Lung (tissue), 11 donors: ENCODE measurements at regions not wholly inside any gene's neighbourhood (a gene's known extent, or its start where the extent isn't known, plus 50 kb on each side); places are given as distances from the start of the nearest gene placed in this dataset.

ENCODE experiments used
- ATAC-seq: fragments of 200-7000 bp; cut with Tn5 transposase; one replicate; pipeline ENCODE4 v1.9.1; 2020; ENCODE audit warnings: moderate number of reproducible peaks; ENCODE audit not compliant: insufficient read depth, low FRiP score
- DNase-seq, 3 donors: peaks; one replicate each; pipeline ENCODE4 v3.0.0-alpha.2; 2013 to 2017
- H3K27ac ChIP-seq, 2 donors: one replicate each; pipeline ENCODE4 v1.5.1; 2013; ENCODE audit warnings: mild to moderate bottlenecking in 2 of 2, moderate library complexity in 2 of 2, control low read depth in 1 of 2, inconsistent platforms in 1 of 2, low read depth in 1 of 2, low read length in 1 of 2
- H3K27me3 ChIP-seq, 3 donors: one replicate each; pipeline ENCODE4 v1.5.1; 2013; ENCODE audit warnings: low read length in 2 of 3; ENCODE audit not compliant: control insufficient read depth in 3 of 3, insufficient read depth in 3 of 3
- H3K36me3 ChIP-seq, 4 donors: one replicate each; pipeline ENCODE4 v1.5.1; 2013; ENCODE audit warnings: low read length in 4 of 4, mild to moderate bottlenecking in 1 of 4, moderate library complexity in 1 of 4; ENCODE audit not compliant: control insufficient read depth in 4 of 4, insufficient read depth in 4 of 4
- H3K4me1 ChIP-seq, 5 donors: one replicate each; pipeline ENCODE4 v1.5.1; 2013; ENCODE audit warnings: low read length in 5 of 5, mild to moderate bottlenecking in 2 of 5, moderate library complexity in 1 of 5; ENCODE audit not compliant: control insufficient read depth in 5 of 5, insufficient read depth in 5 of 5
- H3K4me3 ChIP-seq: one replicate; pipeline ENCODE4 v1.5.1; 2013; ENCODE audit warnings: mild to moderate bottlenecking, control low read depth, moderate library complexity
- H3K9ac ChIP-seq, 2 donors: one replicate each; pipeline ENCODE4 v1.5.1; 2013; ENCODE audit warnings: low read length in 2 of 2, control low read depth in 1 of 2; ENCODE audit not compliant: insufficient read depth in 1 of 2
- H3K9me3 ChIP-seq, 4 donors: one replicate each; pipeline ENCODE4 v1.5.1; 2013; ENCODE audit warnings: low read length in 3 of 4, mild to moderate bottlenecking in 1 of 4, moderate library complexity in 1 of 4; ENCODE audit not compliant: control insufficient read depth in 4 of 4, insufficient read depth in 3 of 4
- WGBS, 2 donors: extraction: QIAGEN DNeasy Blood & Tissue Kit; methylation state at CpG; one replicate each; pipeline ENCODE4 v1.1.7; 2013; 5-methylcytosine and 5-hydroxymethylcytosine counted together
- TF ChIP-seq, protein P1 (sequence below): IDR thresholded peaks from 2 replicates; pipeline ENCODE4 v1.5.1; 2012; ENCODE audit warnings: mild to moderate bottlenecking; ENCODE audit errors: control extremely low read depth, extremely low read depth
- donor health status: control.
- donor health status: control.
- donor health status: Bipolar disorder and iron deficiency.
- donor health status: healthy.
- donor health status: DM: yes; HTN: yes; CAD: no.

- H3K27me3 ChIP-seq: no peaks in the 10 kb centered on the region
- H3K9me3 ChIP-seq: no peaks in the 10 kb centered on the region
- ATAC-seq (no peak), DNase-seq (no peak)
- H3K4me1 ChIP-seq: no peaks in the 10 kb centered on the region
- no peak overlapping the region for H3K9ac ChIP-seq
- 84 to 89% methylated on average over 2 of the region's 2 CpGs for WGBS, 2 donors
- H3K4me3 ChIP-seq: no peak overlapping the region
- H3K27ac ChIP-seq: no peak overlapping the region
- H3K36me3 ChIP-seq: no peaks in the 10 kb centered on the region
- TF ChIP-seq, protein P1, sequence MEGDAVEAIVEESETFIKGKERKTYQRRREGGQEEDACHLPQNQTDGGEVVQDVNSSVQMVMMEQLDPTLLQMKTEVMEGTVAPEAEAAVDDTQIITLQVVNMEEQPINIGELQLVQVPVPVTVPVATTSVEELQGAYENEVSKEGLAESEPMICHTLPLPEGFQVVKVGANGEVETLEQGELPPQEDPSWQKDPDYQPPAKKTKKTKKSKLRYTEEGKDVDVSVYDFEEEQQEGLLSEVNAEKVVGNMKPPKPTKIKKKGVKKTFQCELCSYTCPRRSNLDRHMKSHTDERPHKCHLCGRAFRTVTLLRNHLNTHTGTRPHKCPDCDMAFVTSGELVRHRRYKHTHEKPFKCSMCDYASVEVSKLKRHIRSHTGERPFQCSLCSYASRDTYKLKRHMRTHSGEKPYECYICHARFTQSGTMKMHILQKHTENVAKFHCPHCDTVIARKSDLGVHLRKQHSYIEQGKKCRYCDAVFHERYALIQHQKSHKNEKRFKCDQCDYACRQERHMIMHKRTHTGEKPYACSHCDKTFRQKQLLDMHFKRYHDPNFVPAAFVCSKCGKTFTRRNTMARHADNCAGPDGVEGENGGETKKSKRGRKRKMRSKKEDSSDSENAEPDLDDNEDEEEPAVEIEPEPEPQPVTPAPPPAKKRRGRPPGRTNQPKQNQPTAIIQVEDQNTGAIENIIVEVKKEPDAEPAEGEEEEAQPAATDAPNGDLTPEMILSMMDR: no peak
These were observed 681.8 kb downstream of the TBC1D32 start for GRCh38 chr6:120652506-120652905.

- H3K4me1 ChIP-seq: peaks cover 0 to 18% (median 0%) of the 10 kb centered on the region in 5 donors
- DNase-seq (no peak), ATAC-seq (no peak)
- no peaks in the 10 kb centered on the region for H3K36me3 ChIP-seq
- 20 to 23% methylated on average over 2 of the region's 2 CpGs for WGBS, 2 donors
- H3K27me3 ChIP-seq: no peaks in the 10 kb centered on the region
- H3K4me3 ChIP-seq: no peak overlapping the region
- H3K27ac ChIP-seq: no peak overlapping the region
- no peak overlapping the region for H3K9ac ChIP-seq
- H3K9me3 ChIP-seq: no peaks in the 10 kb centered on the region
- TF ChIP-seq, protein P1: no peak
These were observed 685.6 kb downstream of the TBC1D32 start for GRCh38 chr6:120648713-120649112.

DNA sequence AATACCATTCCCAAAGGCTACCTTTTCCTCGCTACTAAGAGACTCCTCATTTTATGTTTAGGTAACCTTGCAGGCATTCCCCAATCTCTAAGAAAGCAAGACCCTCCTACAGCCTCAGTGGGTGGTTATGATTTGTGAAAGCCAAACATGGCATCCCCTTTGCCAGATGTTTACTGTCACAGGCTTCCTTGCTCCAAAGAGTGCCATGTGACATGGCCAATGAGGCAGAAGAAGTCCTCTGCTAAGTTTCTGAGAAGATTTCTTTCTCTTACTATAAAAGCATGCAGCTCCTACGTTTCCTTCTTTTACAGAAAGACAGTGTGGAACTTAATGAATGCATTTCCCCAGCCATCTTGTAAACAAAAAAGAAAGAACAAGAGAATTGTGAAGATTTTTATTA is 688.2 kb downstream of the TBC1D32 start:
- H3K9me3 ChIP-seq: no peaks in the 10 kb centered on the region
- no peaks in the 10 kb centered on the region for H3K36me3 ChIP-seq
- H3K4me1 ChIP-seq: peaks cover 0 to 18% (median 0%) of the 10 kb centered on the region in 5 donors
- WGBS, 2 donors: 21 to 27% methylated on average over 2 of the region's 2 CpGs
- no peaks in the 10 kb centered on the region for H3K27me3 ChIP-seq
- no peak overlapping the region for H3K27ac ChIP-seq
- no peak for ATAC-seq
- no peak overlapping the region for H3K4me3 ChIP-seq
- H3K9ac ChIP-seq: no peak overlapping the region
- peak; percentile 70 to 89 (median 85) for DNase-seq
- TF ChIP-seq, protein P1: no peak

GRCh38 chr6:120632975-120633374 is 701.3 kb downstream of the TBC1D32 start:
- Histone ChIP-seq H3K4me3 (no peak overlapping the region), H3K27me3 (no peaks in the 10 kb centered on the region), H3K4me1 (no peaks in the 10 kb centered on the region), H3K9ac (no peak overlapping the region), H3K9me3 (peaks cover 0 to 2% (median 0%) of the 10 kb centered on the region in 4 donors), H3K27ac (no peak overlapping the region), H3K36me3 (no peaks in the 10 kb centered on the region)
- no peak for DNase-seq
- 56 to 58% methylated on average over 1 of the region's 1 CpG for WGBS, 2 donors
- TF ChIP-seq, protein P1: no peak
- no peak for ATAC-seq
